HCT116 (cell line): ENCODE measurements at regions not wholly inside any gene's neighbourhood (a gene's known extent, or its start where the extent isn't known, plus 50 kb on each side); places are given as distances from the start of the nearest gene placed in this dataset.
A peak's percentile ranks its signal among the peaks of the same experiment; 100 is the strongest.

Source experiments
- ATAC-seq: fragments of 200-7000 bp; cut with Tn5 transposase; 2 replicates; pipeline ENCODE4 v1.9.1; 2020; ENCODE audit warnings: mild to moderate bottlenecking, moderate library complexity
- BruUV-seq: library from RNA; stranded (reverse); fragments of 400-500 nt; replicated peaks from 2 replicates; lab custom pipeline; 2021; lab: Mats Ljungman, UMichigan
- CTCF ChIA-PET: fragments of 300-600 bp; sonication (Branson Sonifier 250); formaldehyde crosslinking; loops from one replicate; lab custom pipeline; 2021; ENCODE audit warnings: antibody characterized with exemption; lab: Charles Lee
- POLR2A ChIA-PET: fragments of 300-600, 350-600 bp; sonication (Branson Sonifier 250); formaldehyde crosslinking; loops from one replicate; lab custom pipeline; 2021; ENCODE audit warnings: antibody characterized with exemption; lab: Charles Lee
- RAD21 ChIA-PET, 2 experiments: fragments of 300-600 bp; sonication (Branson Sonifier 250); formaldehyde crosslinking; loops; one replicate each; lab custom pipeline; 2023; ENCODE audit warnings: low total read pairs in 2 of 2; ENCODE audit not compliant: uncharacterized antibody in 2 of 2, unreplicated experiment in 2 of 2, low non-redundant PET in 1 of 2; lab: Charles Lee
- DNase-seq: peaks from one replicate; pipeline ENCODE4 v3.0.0-alpha.2; 2010; ENCODE audit warnings: low read depth, low spot score
- H2AFZ ChIP-seq: fragments of 200-600 bp; shearing (Covaris generic), sonication (generic); 2 replicates; pipeline ENCODE4 v1.6.1; 2017; ENCODE audit warnings: low read depth, mixed run types, mixed read lengths, antibody characterized with exemption, low read length; ENCODE audit not compliant: poor library complexity, severe bottlenecking
- H3K27ac ChIP-seq: 2 replicates; pipeline ENCODE4 v1.5.1; 2012; ENCODE audit warnings: low read depth, low read length
- H3K27me3 ChIP-seq: fragments of 200-600 bp; sonication (generic); 2 replicates; pipeline ENCODE4 v1.6.1; 2016; ENCODE audit warnings: mixed run types, low read length, mixed read lengths; ENCODE audit not compliant: insufficient read depth
- H3K36me3 ChIP-seq, 2 experiments: fragments of 200-500 bp in 1 of 2; fragments of 200-600 bp in 1 of 2; sonication (Bioruptor generic) in 1 of 2; sonication (generic) in 1 of 2; 2 replicates each; pipeline versions ENCODE4 v1.5.1 to v1.6.1; 2014 to 2016; ENCODE audit warnings: low read length in 2 of 2, inconsistent platforms in 1 of 2, mixed read lengths in 1 of 2, mixed run types in 1 of 2; ENCODE audit not compliant: insufficient read depth in 2 of 2, control insufficient read depth in 1 of 2
- H3K4me1 ChIP-seq, 2 experiments: fragments of 200-600 bp in 1 of 2; sonication (generic) in 1 of 2; 2 replicates each; pipeline versions ENCODE4 v1.5.1 to v1.6.1; 2012 to 2017; ENCODE audit warnings: low read length in 2 of 2, inconsistent platforms in 1 of 2, mild to moderate bottlenecking in 1 of 2, mixed read lengths in 1 of 2, mixed run types in 1 of 2, moderate library complexity in 1 of 2; ENCODE audit not compliant: insufficient read depth in 2 of 2, control insufficient read depth in 1 of 2
- H3K4me2 ChIP-seq: fragments of 200-600 bp; sonication (generic); 2 replicates; pipeline ENCODE4 v1.6.1; 2017; ENCODE audit warnings: mixed run types, low read length, mixed read lengths
- H3K4me3 ChIP-seq, 2 experiments: fragments of 200-600 bp in 1 of 2; sonication (generic) in 1 of 2; replicated peaks in 1 of 2; 2 replicates each; pipeline ENCODE4 v1.5.1; 2011 to 2016; ENCODE audit warnings: low read length in 2 of 2, control low read depth in 1 of 2, low read depth in 1 of 2, mild to moderate bottlenecking in 1 of 2, mixed read lengths in 1 of 2, mixed run types in 1 of 2
- H3K79me2 ChIP-seq: fragments of 200-600 bp; sonication (generic); 2 replicates; pipeline ENCODE4 v1.6.1; 2017; ENCODE audit warnings: mild to moderate bottlenecking, mixed run types, low read length, moderate library complexity, mixed read lengths; ENCODE audit not compliant: insufficient read depth
- H3K9ac ChIP-seq: fragments of 200-600 bp; sonication (generic); 2 replicates; pipeline ENCODE4 v1.6.1; 2016; ENCODE audit warnings: low read length, mixed read lengths
- H3K9me2 ChIP-seq: fragments of 200-600 bp; sonication (generic), shearing (Covaris generic); 2 replicates; pipeline ENCODE4 v1.6.1; 2017; ENCODE audit warnings: mixed run types, mild to moderate bottlenecking, moderate library complexity; ENCODE audit not compliant: insufficient read depth
- H3K9me3 ChIP-seq, 2 experiments: fragments of 200-500 bp in 1 of 2; fragments of 200-600 bp in 1 of 2; sonication (Bioruptor generic) in 1 of 2; sonication (generic) in 1 of 2; 2 replicates each; pipeline ENCODE4 v1.6.1; 2014 to 2017; ENCODE audit warnings: low read length in 2 of 2, mixed read lengths in 2 of 2, inconsistent platforms in 1 of 2, low read depth in 1 of 2, mild to moderate bottlenecking in 1 of 2, mixed run types in 1 of 2, moderate library complexity in 1 of 2; ENCODE audit not compliant: control insufficient read depth in 1 of 2, insufficient read depth in 1 of 2
- H4K20me1 ChIP-seq: fragments of 200-600 bp; sonication (generic), shearing (Covaris generic); 2 replicates; pipeline ENCODE4 v1.6.1; 2017; ENCODE audit warnings: mixed run types, mild to moderate bottlenecking, moderate library complexity; ENCODE audit not compliant: insufficient read depth
- CBX3 ChIP-seq: IDR thresholded peaks from 2 replicates; pipeline ENCODE4 v1.6.1; 2012; ENCODE audit warnings: low read depth
- EZH2 ChIP-seq: fragments of 200-600 bp; sonication (generic); IDR thresholded peaks from 2 replicates; pipeline ENCODE4 v1.6.1; 2017; ENCODE audit warnings: antibody characterized with exemption, mixed run types
- POLR2A ChIP-seq: IDR thresholded peaks from 2 replicates; pipeline ENCODE4 v1.7.0; 2011; ENCODE audit warnings: borderline replicate concordance; ENCODE audit not compliant: insufficient read depth, insufficient read length; ENCODE audit errors: extremely low read depth
- POLR2AphosphoS5 ChIP-seq: IDR thresholded peaks from 2 replicates; pipeline ENCODE4 v1.6.1; 2011; ENCODE audit warnings: mild to moderate bottlenecking, low read depth, low read length, moderate library complexity
- RAD21 ChIP-seq: IDR thresholded peaks from 2 replicates; pipeline ENCODE4 v1.6.1; 2012; ENCODE audit warnings: low read depth, mild to moderate bottlenecking
- SP1 ChIP-seq: IDR thresholded peaks from 2 replicates; pipeline ENCODE4 v1.6.1; 2012; ENCODE audit warnings: low read depth
- TCF7L2 ChIP-seq: IDR thresholded peaks from 2 replicates; pipeline ENCODE4 v1.7.0; 2011; ENCODE audit warnings: borderline replicate concordance, inconsistent platforms; ENCODE audit not compliant: insufficient read depth, insufficient read length; ENCODE audit errors: extremely low read depth
- YY1 ChIP-seq: IDR thresholded peaks from 2 replicates; pipeline ENCODE4 v1.6.1; 2011; ENCODE audit warnings: low read length, low read depth, moderate library complexity, mild to moderate bottlenecking; ENCODE audit not compliant: insufficient replicate concordance; ENCODE audit errors: extremely low read depth
- ZFX ChIP-seq: fragments of 450-650 bp; IDR thresholded peaks from 2 replicates; pipeline ENCODE4 v1.6.1; 2017
- ZNF274 ChIP-seq: fragments of 200-500 bp; sonication (Bioruptor generic); IDR thresholded peaks from 2 replicates; pipeline ENCODE4 v1.6.1; 2014; ENCODE audit warnings: mild to moderate bottlenecking, low read depth, low read length, inconsistent platforms
- intact Hi-C: fragments of 100-400 bp; cut with micrococcal nuclease; formaldehyde crosslinking; loops from 2 replicates; pipeline ENCODE4 v1.10.0; 2022
- TF ChIP-seq, protein P1 (sequence below), 3 experiments: fragments of 200-600 bp in 1 of 3; sonication (generic) in 1 of 3; IDR thresholded peaks in 2 of 3; conservative IDR thresholded peaks in 1 of 3; 2 replicates each; pipeline ENCODE4 v1.5.1; 2012 to 2017; ENCODE audit warnings: low read depth in 2 of 3, low read length in 2 of 3, antibody characterized with exemption in 1 of 3, borderline replicate concordance in 1 of 3, control low read depth in 1 of 3, mild to moderate bottlenecking in 1 of 3, mixed read lengths in 1 of 3, mixed run types in 1 of 3, moderate library complexity in 1 of 3; ENCODE audit not compliant: insufficient read depth in 1 of 3
- TF ChIP-seq, protein P2 (sequence below): IDR thresholded peaks from 2 replicates; pipeline ENCODE4 v1.6.1; 2012
- TF ChIP-seq, protein P3 (sequence below): IDR thresholded peaks from 2 replicates; pipeline ENCODE4 v1.6.1; 2012
- TF ChIP-seq, protein P4 (sequence below): IDR thresholded peaks from 2 replicates; pipeline ENCODE4 v1.6.1; 2012; ENCODE audit warnings: low read depth

DNA sequence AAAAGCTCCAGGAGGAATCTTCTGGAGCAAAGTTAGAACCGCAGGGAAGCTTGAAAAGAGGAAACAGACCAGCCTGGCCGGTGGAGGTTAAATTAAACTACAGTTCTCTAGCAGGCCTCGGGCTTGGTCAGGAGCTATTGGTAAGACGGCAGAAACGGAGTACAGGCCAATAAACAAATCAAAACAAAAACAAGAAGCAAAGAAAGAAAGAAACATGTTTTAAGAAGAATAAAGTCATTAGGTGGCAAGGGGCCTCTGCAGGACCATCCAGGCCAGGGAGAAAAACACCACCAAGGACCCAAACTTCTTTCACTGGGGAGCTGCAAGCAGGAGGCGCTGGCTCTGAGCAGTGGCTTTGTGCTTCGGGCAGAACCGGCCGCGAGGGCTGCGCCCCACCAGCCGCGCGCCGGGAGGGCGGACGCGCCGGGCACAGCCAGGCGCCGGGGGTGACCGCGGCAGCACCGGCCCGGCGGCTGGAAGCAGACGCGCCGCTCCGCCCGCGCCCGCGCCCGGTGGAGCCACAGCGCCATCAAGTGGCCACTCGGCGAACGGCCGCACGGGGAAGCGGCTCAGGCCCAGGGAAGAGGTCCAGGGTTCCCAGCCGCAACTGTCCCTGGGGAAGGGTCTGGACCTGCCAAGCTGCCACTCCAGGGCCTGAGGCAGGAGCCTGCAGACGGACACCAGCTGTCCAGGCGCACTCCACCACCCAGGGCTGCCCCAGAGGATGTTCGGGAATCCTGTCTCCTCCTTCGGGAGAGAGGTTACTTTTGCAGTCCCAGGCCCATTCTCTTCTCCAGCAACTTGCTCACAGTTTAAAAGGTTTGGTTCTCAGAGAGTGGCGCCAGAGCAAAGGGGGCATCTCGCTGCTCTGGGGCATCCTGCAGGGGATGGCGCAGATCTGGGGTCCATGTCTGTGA, 419.4 kb downstream of the SOX9 start (continued):
- TF ChIP-seq, protein P1, sequence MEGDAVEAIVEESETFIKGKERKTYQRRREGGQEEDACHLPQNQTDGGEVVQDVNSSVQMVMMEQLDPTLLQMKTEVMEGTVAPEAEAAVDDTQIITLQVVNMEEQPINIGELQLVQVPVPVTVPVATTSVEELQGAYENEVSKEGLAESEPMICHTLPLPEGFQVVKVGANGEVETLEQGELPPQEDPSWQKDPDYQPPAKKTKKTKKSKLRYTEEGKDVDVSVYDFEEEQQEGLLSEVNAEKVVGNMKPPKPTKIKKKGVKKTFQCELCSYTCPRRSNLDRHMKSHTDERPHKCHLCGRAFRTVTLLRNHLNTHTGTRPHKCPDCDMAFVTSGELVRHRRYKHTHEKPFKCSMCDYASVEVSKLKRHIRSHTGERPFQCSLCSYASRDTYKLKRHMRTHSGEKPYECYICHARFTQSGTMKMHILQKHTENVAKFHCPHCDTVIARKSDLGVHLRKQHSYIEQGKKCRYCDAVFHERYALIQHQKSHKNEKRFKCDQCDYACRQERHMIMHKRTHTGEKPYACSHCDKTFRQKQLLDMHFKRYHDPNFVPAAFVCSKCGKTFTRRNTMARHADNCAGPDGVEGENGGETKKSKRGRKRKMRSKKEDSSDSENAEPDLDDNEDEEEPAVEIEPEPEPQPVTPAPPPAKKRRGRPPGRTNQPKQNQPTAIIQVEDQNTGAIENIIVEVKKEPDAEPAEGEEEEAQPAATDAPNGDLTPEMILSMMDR (IDR thresholded peaks at IDR 0.05 in 2 of 3, conservative IDR thresholded peaks at IDR 0.05 in 1 of 3; ENCODE audit: borderline replicate concordance in 1 of 3, insufficient read depth in 1 of 3, low read depth in 2 of 3, low read length in 2 of 3), result peak; percentile 45 to 91 (median 78); a peak in 5 of 6 replicates
- TF ChIP-seq CBX3, result peak; percentile 67; the same call in 1 of the 2 replicates
- peak; percentile 95 for TF ChIP-seq RAD21

DNA sequence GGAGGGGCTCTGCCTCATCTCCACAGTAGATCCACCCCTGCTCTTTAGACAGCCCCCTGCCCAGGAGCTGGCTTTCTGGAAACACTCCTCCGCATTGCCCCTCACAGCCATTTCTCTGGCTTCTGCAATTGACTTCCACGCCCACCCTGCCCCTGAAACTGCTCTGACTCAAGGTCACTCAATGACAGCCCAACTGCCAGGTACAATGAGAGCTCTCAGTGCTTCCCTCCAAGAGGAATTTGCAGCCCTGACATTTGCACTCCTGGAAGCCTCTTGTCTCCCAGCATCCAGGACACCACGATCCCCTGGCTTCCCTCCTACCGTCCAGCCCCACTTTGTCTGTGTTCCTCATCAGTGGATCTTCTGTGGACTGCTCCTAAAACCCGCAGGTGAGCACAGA, 421.5 kb downstream of the SOX9 start:
- H2AFZ ChIP-seq, result no peak overlapping the region
- peaks cover 55% of the 10 kb centered on the region for H3K79me2 ChIP-seq
- H3K27ac ChIP-seq, result no peak overlapping the region
- H3K36me3 ChIP-seq, result no peaks in the 10 kb centered on the region
- POLR2A ChIA-PET, result no interaction called here
- H3K9me3 ChIP-seq, result peaks cover 0 to 4% of the 10 kb centered on the region in 2 experiments; a peak in 1 of 4 replicates
- TF ChIP-seq RAD21 (no peak), CBX3 (no peak), ZNF274 (no peak), POLR2AphosphoS5 (no peak), YY1 (no peak), TCF7L2 (no peak), POLR2A (no peak), SP1 (no peak), ZFX (no peak), EZH2 (no peak)
- TF ChIP-seq, protein P2, sequence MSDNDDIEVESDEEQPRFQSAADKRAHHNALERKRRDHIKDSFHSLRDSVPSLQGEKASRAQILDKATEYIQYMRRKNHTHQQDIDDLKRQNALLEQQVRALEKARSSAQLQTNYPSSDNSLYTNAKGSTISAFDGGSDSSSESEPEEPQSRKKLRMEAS, result no peak
- TF ChIP-seq, protein P3, sequence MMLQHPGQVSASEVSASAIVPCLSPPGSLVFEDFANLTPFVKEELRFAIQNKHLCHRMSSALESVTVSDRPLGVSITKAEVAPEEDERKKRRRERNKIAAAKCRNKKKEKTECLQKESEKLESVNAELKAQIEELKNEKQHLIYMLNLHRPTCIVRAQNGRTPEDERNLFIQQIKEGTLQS, result no peak
- TF ChIP-seq, protein P4, sequence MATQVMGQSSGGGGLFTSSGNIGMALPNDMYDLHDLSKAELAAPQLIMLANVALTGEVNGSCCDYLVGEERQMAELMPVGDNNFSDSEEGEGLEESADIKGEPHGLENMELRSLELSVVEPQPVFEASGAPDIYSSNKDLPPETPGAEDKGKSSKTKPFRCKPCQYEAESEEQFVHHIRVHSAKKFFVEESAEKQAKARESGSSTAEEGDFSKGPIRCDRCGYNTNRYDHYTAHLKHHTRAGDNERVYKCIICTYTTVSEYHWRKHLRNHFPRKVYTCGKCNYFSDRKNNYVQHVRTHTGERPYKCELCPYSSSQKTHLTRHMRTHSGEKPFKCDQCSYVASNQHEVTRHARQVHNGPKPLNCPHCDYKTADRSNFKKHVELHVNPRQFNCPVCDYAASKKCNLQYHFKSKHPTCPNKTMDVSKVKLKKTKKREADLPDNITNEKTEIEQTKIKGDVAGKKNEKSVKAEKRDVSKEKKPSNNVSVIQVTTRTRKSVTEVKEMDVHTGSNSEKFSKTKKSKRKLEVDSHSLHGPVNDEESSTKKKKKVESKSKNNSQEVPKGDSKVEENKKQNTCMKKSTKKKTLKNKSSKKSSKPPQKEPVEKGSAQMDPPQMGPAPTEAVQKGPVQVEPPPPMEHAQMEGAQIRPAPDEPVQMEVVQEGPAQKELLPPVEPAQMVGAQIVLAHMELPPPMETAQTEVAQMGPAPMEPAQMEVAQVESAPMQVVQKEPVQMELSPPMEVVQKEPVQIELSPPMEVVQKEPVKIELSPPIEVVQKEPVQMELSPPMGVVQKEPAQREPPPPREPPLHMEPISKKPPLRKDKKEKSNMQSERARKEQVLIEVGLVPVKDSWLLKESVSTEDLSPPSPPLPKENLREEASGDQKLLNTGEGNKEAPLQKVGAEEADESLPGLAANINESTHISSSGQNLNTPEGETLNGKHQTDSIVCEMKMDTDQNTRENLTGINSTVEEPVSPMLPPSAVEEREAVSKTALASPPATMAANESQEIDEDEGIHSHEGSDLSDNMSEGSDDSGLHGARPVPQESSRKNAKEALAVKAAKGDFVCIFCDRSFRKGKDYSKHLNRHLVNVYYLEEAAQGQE, result no peak
- TF ChIP-seq, all 23 proteins: peak for 0
- H3K4me2 ChIP-seq, result no peak overlapping the region
- H3K4me3 ChIP-seq, result no peak overlapping the region
- DNase-seq (no peak), ATAC-seq (no peak)
- peaks cover 7 to 18% of the 10 kb centered on the region in 2 experiments for H3K4me1 ChIP-seq
- no peak overlapping the region for H3K9ac ChIP-seq
- ChIA-PET RAD21 (no interaction called here), CTCF (no interaction called here)
- no peaks in the 10 kb centered on the region for H3K9me2 ChIP-seq
- H3K27me3 ChIP-seq, result no peaks in the 10 kb centered on the region
- no TSS peak for BruUV-seq
- intact Hi-C loops, result loop anchor here (5.0 to 10.0 kb wide), 2 partner anchors 585 to 1458 kb away; no protein-coding TSS in a partner anchor
- H4K20me1 ChIP-seq, result no peaks in the 10 kb centered on the region
